HL-60 (cell line): ENCODE measurements at regions not wholly inside any gene's neighbourhood (a gene's known extent, or its start where the extent isn't known, plus 50 kb on each side); places are given as distances from the start of the nearest gene placed in this dataset.

Experiments
- DNase-seq, 2 experiments: peaks; one replicate each; pipeline ENCODE4 v3.0.0-alpha.2; 2010 to 2020; ENCODE audit warnings: low read depth in 1 of 2, low spot score in 1 of 2
- H3K27ac ChIP-seq: fragments of 250-450 bp; sonication (Bioruptor Pico); replicated peaks from 2 replicates; pipeline ENCODE4 v1.5.1; 2020; ENCODE audit warnings: mild to moderate bottlenecking, moderate library complexity
- H3K27me3 ChIP-seq: fragments of 250-450 bp; sonication (Bioruptor Pico); 2 replicates; pipeline ENCODE4 v1.5.1; 2021; ENCODE audit warnings: mild to moderate bottlenecking, moderate library complexity; ENCODE audit not compliant: insufficient read depth, poor library complexity, severe bottlenecking
- H3K4me3 ChIP-seq: replicated peaks from 2 replicates; pipeline ENCODE4 v1.5.1; 2011; ENCODE audit warnings: mild to moderate bottlenecking, control low read depth, low read length; ENCODE audit not compliant: insufficient read depth
- CTCF ChIP-seq: IDR thresholded peaks from one replicate; pipeline ENCODE4 v1.5.1; 2011; ENCODE audit warnings: low read length, control low read depth, inconsistent platforms; ENCODE audit not compliant: insufficient read depth
- GABPA ChIP-seq: IDR thresholded peaks from 2 replicates; pipeline ENCODE4 v1.6.1; 2012; ENCODE audit warnings: low read depth
- POLR2AphosphoS5 ChIP-seq: IDR thresholded peaks from 2 replicates; pipeline ENCODE4 v1.6.1; 2012; ENCODE audit warnings: low read depth
- REST ChIP-seq: IDR thresholded peaks from 2 replicates; pipeline ENCODE4 v1.6.1; 2012; ENCODE audit warnings: low read depth; ENCODE audit not compliant: insufficient replicate concordance
- SPI1 ChIP-seq: IDR thresholded peaks from 2 replicates; pipeline ENCODE4 v1.6.1; 2012; ENCODE audit warnings: low read depth, mild to moderate bottlenecking, borderline replicate concordance

GRCh38 chr12:73531752-73532151 lies 1005.9 kb upstream of the ATXN7L3B start:
- Histone ChIP-seq H3K4me3 (no peak overlapping the region), H3K27me3 (no peaks in the 10 kb centered on the region), H3K27ac (no peak overlapping the region)
- TF ChIP-seq SPI1 = no peak
- no peak for TF ChIP-seq CTCF
- TF ChIP-seq POLR2AphosphoS5 = no peak
- TF ChIP-seq REST = no peak
- no peak for TF ChIP-seq GABPA
- DNase-seq = no peak

GRCh38 chr12:73547421-73547820 lies 990.2 kb upstream of the ATXN7L3B start:
- TF ChIP-seq REST (no peak), GABPA (no peak), SPI1 (no peak), CTCF (no peak), POLR2AphosphoS5 (no peak)
- H3K4me3 ChIP-seq = no peak overlapping the region
- H3K27ac ChIP-seq = no peak overlapping the region
- no peak for DNase-seq
- H3K27me3 ChIP-seq = no peaks in the 10 kb centered on the region

- H3K27ac ChIP-seq = no peak overlapping the region
- TF ChIP-seq POLR2AphosphoS5 = no peak
- TF ChIP-seq REST = no peak
- no peak for TF ChIP-seq SPI1
- no peak for TF ChIP-seq GABPA
- TF ChIP-seq CTCF = no peak
- no peaks in the 10 kb centered on the region for H3K27me3 ChIP-seq
- H3K4me3 ChIP-seq = no peak overlapping the region
- no peak for DNase-seq
Measured at GRCh38 chr12:73585136-73585535, 952.5 kb upstream of the ATXN7L3B start.
